GM19455 (cell line): ENCODE measurements at regions not wholly inside any gene's neighbourhood (a gene's known extent, or its start where the extent isn't known, plus 50 kb on each side); places are given as distances from the start of the nearest gene placed in this dataset.

Source experiments
- ATAC-seq: cut with Tn5 transposase; IDR thresholded peaks from one replicate; pipeline ENCODE4 v1.9.1; 2021; ENCODE audit not compliant: unreplicated experiment

DNA sequence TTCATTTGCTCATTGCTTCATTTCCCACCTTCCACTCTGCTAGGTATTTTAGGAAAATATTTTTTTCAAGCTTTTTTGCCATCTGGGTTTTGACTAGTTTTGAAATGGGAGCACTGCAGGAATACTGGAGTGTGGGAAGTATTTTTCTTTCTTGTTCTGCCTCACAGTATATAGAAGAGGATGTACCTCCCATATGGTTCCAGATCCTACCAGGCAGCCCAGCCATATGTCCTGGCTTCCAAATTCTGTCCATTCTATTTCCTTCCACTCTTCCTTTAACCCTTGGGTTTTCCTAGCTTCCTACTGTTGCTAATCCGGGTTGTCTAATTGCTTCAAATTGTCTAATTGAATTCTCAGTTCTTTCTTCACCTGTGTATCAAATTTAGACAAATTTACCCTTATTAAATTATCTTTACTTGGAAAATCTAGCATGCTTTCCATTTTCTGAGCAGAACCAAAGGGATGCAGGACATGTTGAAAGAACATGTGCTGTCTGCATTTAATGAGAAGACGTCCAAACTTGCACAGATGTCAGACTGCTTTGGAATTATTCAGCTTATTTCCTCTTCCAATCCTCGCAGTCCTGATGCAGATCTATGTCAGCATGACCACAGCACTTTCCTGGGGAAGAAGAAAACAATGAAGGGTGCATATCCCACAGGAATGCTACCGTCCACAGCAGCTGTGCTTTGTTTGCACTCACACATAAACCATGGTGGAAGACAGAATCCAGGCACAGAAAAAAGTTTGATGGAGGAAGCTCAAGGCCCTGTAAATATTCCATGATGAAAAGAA, 1273.9 kb upstream of the MAP3K7 start:
- ATAC-seq: no peak

DNA sequence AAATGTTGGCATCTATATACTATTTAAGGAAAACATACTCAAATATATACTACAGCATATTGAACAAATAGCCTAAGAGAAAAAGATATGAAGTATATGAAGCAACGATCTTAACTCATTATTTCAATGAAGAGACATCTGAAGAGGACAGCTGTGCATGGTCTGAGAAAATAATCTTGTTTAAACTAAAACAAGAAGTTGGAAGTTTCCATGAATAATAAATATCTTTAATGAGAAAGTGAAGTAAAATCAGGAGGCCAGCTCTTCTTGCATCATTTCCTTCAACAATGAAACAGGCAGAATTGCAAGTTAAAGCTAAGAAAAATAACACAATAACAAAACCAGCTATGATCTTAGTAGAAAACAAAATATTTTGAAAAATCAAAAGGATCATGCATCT, 1265.4 kb upstream of the MAP3K7 start:
- no peak for ATAC-seq

DNA sequence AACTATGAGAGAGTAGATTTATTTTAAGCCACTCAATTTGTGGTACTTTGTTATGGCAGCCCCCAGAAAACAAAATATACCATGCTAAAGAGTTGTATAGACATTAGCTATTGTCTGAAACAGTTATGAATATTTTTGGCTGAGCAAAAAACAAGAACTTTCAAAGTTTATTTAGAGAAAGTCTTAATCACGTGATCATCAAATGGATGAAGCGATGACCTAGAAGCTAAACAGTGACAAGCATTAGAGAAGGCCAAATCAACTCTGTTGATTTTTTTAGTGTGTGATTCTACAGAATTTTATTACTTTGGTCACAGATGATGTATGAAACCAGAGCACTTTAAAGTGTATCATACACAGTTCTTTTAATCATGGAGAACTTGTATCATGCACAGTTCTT, 1247.9 kb upstream of the MAP3K7 start:
- no peak for ATAC-seq

DNA sequence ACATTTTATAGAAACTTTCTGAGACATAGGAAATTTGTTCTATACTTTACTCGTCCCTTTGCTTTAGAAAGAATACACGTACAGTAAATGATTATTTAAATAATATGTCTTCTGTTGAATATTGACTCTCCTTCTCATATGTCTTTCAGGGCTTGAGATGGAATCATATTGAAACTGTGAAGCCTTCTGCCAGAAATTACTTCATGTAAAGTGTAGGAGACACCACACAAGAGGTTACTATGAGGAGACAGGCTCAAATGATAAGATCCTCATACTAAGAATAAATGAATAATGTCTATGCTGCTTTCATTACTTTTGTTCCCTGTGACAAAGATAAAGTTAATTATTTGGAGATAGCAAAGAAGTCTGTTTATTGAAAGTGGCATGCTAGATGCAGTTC, 1240.3 kb upstream of the MAP3K7 start:
- ATAC-seq: no peak

DNA sequence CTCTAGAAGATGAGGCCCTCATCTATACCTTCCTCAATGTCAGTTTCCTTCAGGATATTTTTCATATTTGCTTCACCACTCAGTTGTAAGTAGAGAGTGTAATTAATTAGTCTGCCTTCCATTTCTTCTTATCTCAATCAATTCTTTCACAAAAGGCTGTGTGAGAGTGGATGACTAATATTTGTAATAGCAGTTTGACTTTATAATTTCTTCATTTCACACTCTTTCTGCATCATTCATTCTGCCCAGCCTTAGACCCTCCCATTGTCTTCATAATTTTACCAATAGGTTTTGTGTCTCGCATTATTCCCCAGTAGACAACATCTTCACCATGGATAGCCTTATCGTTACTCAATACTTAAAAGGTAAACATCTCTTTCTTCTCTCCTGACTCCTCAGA, 1239.3 kb upstream of the MAP3K7 start:
- ATAC-seq: no peak

DNA sequence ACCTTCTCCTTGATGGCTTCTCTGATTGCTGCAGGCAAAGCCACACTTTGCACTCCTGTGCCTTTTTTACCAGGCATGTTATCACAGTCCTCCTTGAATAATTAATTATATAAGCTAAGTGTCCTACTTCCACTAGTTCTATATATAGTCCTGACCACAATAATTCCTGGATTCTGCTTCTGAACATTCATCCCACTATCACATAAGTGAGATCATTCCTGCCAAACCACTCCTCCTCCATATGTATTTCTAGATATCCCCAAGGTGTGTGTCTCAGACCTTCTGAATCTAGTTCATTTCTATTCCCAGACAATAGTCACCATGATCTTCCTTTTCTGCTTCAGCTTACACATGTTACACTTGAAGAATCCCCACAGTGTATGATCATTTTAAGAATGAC, 1237.5 kb upstream of the MAP3K7 start:
- ATAC-seq: no peak

DNA sequence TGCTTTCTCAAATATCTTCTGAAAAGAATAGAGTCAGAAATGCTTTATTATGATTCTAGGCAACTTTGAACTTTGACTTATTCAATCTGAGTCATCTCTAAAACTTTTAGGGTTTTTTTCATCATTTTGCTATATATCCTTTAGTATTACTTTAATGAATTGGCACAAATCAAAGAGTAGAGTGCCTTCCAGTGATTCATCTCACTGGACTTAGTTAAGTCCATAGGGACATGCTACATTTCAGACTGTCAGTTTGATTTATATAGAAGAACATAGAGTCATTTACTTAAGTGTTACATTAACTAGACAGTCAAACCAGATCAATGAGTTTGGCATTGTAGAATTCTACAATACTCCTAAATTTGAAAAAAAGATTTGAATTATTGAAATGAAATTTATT, 1235.7 kb upstream of the MAP3K7 start:
- ATAC-seq: no peak

DNA sequence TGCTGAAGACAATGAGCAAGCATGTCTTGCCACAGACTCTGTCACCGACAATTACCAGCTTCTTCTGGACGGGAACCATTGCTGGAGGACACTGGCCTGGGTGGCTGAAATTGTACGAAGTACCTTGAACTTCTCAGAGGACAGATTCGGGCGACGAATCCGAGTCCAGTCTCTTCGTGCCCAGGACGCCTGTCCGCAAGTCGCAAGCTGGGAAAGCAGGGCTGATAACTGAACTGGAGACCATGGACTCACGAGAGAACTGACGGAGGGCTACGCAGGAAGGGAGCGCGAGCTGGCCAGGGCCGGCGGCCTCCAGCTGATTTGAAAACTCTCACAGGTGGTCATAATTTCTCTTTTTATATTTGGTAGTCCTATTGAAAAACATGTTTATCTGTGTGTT, 1229.5 kb upstream of the MAP3K7 start:
- ATAC-seq: no peak

DNA sequence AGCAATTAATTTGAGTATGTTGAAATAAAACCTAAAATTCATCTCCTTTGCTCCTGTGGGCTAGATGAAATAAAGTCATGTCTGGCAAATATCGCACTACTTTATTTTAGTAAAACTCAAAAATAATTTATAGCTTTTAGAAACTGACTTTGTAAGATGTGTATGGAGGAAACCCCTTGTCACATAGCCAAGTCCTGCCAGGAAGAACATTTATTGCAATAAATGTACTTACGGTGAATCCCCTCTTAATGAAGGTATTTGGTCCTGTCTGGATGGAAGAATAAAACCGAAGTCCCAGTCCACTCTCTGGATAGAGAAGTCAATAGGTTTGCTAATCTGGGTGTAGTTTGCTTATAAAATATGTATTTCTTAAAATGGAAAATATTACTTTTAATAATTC, 1226.8 kb upstream of the MAP3K7 start:
- ATAC-seq: no peak

DNA sequence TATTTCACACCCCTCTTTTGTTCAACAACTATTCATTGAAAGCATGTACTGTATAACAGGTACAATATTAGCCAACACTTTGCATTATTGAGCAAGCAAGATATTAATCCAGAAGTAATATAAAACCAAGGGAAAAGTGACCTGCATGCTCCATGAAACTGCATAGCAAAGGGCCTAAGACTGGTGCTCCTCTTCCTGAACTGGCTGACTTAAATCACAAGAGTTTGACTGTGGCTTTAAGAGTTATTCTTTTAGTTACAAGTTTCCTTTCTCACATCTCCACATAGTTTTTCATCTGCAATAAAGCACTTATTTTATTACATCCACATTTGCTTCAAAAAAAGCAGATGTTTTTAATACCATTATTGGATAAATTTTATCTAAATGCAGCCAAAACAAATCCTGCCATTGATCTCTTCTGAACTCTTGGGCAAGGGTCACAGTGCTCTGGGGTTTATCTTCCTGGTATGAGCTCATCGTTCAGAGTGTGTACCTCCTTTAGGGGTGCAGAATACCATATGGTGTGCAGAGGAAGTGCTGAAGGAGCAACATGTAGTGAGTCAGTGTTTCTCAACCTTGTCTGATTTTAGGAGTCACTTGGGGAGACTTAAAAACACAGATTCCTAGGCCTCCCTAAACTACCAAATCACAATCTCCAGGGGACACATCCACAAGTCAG, 1225.9 kb upstream of the MAP3K7 start:
- no peak for ATAC-seq

DNA sequence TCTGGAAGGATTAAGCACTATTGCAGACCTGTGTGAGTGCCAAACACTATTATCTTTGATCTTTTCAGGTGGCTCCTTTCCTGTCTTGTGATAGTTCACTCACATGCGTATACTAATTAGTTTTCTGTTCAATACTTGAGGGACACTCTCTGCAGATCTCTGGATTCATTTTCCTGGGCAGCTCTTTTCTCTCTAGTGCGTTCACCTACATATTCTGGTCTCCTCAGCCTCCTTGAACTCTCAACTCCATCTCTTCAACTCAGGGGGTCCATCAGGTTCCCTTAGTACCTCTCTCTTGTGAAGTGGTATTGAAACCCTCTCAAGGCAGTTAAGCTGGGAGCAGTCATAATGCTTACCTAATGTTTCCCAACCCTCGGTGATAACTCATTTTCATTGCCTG, 1218.1 kb upstream of the MAP3K7 start:
- ATAC-seq: no peak

DNA sequence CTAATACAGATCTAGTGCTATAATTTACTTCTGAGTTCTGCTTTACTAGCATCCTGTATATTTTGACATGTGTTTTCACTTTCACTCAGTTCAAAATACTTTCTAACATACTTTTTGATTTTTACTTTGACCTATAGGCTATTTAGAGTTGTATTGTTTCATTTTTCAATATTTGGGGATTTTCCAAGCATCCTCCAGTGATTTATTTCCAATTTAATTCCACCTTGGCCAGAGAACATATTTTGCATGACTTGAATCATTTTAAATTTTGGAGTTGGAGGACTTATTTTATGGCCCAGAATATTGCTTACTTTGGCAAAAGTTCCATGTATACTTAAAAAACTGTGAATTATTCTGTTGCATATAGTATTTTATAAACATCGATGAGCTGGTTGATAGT, 1215.6 kb upstream of the MAP3K7 start:
- ATAC-seq: no peak

DNA sequence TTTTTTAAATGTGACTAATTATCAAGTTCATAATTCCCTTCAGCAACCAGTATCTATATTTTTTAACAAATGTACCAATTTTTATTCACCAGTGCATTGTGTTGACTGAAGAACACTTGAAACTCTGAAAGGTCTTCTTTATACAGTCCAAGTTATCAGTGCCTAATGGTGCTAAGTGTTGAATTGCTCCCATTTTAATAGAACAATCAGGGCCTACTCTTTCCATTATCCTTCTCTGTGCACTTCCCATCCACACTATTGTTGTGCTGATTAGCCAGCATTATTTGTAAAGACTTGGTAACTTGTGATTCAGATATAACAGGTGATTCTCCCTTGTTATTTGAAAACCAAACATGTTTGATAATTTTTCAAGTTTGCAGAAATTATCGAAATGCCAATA, 1209.7 kb upstream of the MAP3K7 start:
- no peak for ATAC-seq

DNA sequence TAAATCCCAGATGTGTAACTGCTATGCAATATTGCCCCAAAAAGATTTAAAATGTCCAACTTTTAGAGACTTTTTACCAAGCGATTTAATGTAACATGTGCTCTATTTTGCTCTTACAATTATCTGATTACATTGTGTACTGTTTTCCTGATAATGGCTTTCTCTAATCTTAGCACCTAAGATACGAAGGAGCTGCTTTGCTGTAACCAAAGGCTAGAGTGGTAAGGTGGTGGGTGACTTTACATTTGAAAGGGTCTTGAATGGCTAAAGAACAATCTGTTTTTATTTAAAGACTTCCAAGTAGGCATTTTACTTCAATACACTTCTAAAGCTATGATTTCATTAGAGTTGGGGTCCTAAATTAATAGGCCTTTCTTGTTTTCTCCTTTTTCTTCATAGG, 1201.6 kb upstream of the MAP3K7 start:
- ATAC-seq: no peak

DNA sequence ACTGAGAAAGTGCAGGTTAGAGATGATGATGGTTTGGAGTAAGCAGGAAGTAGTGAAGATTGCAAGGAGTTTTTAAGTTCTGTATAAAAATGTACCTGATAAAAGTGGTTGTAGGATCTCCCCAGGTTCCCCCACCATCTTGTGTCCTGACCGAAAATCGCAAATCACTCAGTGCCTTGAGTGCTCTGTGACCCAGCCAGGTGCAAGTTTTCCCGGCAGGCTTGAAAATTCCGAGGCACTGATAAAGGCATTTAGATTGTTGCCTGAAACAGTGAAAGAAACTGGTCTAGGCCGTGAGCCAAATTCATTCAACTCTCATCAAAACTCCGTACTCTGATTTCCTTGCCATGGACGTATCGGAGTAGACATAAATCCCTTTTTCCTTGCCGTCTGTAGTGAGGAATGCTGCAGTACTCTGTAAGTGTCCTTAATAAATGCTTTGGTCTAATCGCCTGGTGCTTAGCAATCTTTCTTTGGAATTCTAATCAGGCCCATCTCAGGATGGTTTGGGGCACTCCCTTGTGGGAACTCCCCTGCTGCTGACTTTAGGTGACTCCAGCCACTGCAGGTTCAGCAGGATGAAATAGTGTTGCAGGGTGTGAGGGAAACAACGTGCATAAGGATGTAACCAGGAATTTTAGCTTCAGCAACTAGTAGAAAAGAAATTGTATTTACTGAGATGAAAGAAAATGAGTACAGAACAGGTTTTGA, 1199.8 kb upstream of the MAP3K7 start:
- ATAC-seq: no peak

DNA sequence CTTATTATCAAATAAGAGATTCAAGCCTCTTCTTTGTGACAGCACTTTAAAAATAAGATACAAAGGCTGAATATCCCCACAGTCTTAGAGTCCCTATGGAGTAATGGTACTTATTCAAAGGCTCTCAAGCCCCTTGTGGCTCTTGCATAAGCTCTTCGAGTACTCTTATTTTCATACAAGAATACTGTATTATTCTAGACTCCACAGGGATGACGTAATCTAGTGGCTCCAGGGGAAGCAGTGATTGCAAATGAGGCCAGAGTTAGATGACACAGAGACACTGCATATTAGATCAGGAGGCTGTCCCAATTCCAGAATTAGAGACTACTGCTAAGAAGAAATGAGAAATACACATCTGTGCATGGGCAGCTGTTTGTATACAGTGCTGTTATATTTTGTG, 1195.9 kb upstream of the MAP3K7 start:
- ATAC-seq: no peak

DNA sequence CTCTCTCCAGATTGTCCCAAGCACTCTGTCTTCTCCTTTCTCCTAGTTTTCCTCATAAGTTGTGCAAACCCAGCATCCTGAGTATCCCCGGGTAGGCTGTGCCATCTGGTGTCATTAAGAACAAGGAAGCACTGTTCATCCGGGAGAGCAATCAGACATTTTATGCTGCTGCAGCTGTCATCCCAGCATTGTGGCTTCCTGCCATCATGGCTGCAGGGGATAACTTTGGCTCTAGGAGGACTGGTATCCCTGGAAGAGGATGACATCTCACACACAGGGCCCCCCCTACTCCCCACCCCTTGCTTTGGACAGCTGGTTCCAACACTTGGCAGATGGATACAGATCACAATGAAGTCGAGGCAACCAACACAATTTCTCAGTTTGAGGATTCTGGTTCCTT, 1195.1 kb upstream of the MAP3K7 start:
- no peak for ATAC-seq

DNA sequence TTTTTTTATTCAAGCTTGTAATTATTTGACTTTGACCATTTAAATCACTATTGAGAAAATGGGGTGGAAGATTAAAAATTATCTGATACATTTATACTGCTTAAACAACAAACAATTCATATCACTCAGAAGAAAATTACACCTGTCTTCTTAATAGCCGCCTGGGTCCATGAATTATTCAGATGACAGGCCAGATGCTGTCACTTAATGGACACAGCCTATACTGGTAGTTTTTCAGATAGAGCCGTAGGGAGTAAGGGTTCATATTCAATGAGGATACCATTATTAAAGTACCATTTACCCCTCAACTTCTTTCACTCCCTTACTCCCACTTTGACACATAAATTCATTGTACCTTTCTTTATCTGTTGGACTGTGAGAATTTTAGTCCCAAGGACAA, 1193.4 kb upstream of the MAP3K7 start:
- no peak for ATAC-seq

DNA sequence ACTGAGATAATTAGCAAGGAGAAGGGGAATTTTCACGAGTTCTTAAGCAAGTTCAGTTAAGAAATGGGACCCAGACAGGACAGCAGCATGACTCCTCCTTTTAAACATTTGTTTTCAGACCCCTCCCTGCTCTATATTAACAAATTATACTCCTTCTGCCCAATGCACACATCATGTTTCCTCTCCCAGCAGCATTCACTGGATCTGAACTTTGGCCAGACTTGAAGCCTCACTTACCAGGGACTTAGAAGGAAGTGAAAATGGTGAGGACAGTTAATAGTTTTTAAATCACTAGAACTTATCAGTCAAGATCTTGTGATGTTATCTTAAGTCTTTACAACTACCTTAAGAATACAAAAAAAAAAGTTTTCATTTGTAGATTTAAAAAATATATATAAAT, 1174.7 kb upstream of the MAP3K7 start:
- no peak for ATAC-seq

DNA sequence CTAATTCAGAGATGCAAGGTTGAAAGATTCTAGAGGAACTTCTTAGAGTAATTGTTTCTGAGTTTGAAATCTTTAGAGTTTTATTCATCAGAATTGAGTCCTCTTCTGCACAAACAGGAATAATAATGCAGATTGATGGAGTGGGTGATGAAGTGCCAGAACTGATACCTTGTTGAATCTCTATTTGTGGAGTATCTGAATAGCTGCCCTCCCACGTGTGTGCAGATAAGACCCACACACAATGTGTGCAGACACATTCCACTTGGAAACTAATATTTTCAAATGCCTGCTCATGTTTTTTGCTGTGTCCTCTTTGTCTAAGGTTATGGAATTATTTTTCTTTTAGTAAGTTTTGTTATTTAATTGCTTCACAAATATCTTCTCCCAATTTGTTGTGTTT, 1167.8 kb upstream of the MAP3K7 start:
- no peak for ATAC-seq

DNA sequence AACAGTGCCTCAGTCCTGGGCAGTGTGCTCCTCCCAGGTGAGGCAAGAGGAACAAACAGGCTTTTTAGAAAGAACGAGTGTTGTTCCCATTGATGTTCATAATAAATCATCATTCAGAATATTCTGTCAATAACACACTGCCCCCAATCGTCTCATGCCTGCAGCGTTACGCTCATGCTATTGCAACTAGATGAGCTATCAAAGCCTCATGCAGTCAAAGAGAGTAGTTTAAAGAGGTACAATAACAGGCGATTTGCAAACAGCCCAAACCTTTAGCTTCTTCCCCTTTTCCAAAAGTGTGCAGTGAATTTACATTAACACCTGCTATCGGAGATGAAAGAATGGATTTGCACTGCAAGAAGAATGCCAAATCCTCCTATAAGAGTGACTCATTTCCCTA, 1164.7 kb upstream of the MAP3K7 start:
- ATAC-seq: no peak

DNA sequence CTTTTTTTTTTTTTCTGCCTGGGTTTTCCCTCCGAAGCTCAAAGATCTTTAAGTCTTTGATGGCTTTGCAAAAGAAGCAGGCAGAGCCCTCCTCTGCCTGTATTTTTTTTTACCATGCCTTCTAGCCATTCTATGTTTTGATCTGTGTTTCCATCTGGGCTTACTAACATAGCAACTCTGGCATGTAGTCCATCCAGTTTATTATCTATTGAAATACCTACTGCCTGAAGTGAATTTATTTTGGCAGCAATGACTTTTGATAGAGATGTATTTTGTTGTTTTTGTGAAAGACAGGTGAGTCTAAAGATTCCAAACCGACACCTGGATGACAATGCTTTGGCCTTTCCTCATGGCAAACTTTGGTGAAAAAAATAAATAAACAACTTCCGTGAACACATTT, 1157.7 kb upstream of the MAP3K7 start:
- no peak for ATAC-seq
